H1 (cell line): ENCODE measurements at regions not wholly inside any gene's neighbourhood (a gene's known extent, or its start where the extent isn't known, plus 50 kb on each side); places are given as distances from the start of the nearest gene placed in this dataset.

Experiments
- CTCF ChIA-PET: fragments of 300-600 bp; sonication (Branson Sonifier 250); formaldehyde crosslinking; loops from one replicate; lab custom pipeline; 2021; ENCODE audit not compliant: partially characterized antibody; lab: Charles Lee
- POLR2A ChIA-PET: fragments of 300-600 bp; sonication (Branson Sonifier 250); formaldehyde crosslinking; loops from one replicate; lab custom pipeline; 2021; ENCODE audit warnings: inconsistent platforms; ENCODE audit not compliant: partially characterized antibody; lab: Charles Lee
- DNase-seq, 2 experiments: peaks; one replicate each; pipeline versions ENCODE4 v3.0.0 to v3.0.0-alpha.2; 2010 to 2022; ENCODE audit warnings: low spot score in 2 of 2, low read depth in 1 of 2, mixed read lengths in 1 of 2
- FAIRE-seq: peaks from 2 replicates; lab custom pipeline; 2011; peaks lifted over from hg19 to GRCh38; lab: Jason Lieb, UNC
- H2AFZ ChIP-seq: 2 replicates; pipeline ENCODE4 v1.8.1; 2012; ENCODE audit warnings: low read length, inconsistent platforms
- H2AK5ac ChIP-seq: 2 replicates; pipeline ENCODE4 v1.6.1; 2013; ENCODE audit warnings: low read depth, low read length
- H2BK120ac ChIP-seq: replicated peaks from 2 replicates; pipeline ENCODE3; 2013; ENCODE audit warnings: low read depth, low read length, inconsistent platforms
- H2BK12ac ChIP-seq: 2 replicates; pipeline ENCODE4 v1.6.1; 2013; ENCODE audit warnings: low read depth, low read length
- H2BK15ac ChIP-seq: 2 replicates; pipeline ENCODE4 v1.6.1; 2013; ENCODE audit warnings: low read length
- H2BK20ac ChIP-seq: 2 replicates; pipeline ENCODE4 v1.6.1; 2013; ENCODE audit warnings: low read length
- H2BK5ac ChIP-seq: 2 replicates; pipeline ENCODE4 v1.6.1; 2013; ENCODE audit warnings: low read depth, low read length
- H3K14ac ChIP-seq: 2 replicates; pipeline ENCODE4 v1.6.1; 2013; ENCODE audit warnings: inconsistent platforms; ENCODE audit not compliant: insufficient read length
- H3K18ac ChIP-seq: 2 replicates; pipeline ENCODE4 v1.6.1; 2013; ENCODE audit warnings: low read length; ENCODE audit errors: extremely low read depth
- H3K23ac ChIP-seq: 2 replicates; pipeline ENCODE4 v1.6.1; 2013; ENCODE audit warnings: inconsistent platforms; ENCODE audit not compliant: insufficient read length
- H3K23me2 ChIP-seq: 2 replicates; pipeline ENCODE4 v1.6.1; 2013; ENCODE audit warnings: low read depth, low read length
- H3K27ac ChIP-seq: 2 replicates; pipeline ENCODE4 v1.6.1; 2011; ENCODE audit warnings: low read depth, low read length, inconsistent platforms
- H3K27me3 ChIP-seq, 4 experiments: replicated peaks in 1 of 4; 1 replicate in 1 of 4; 2 replicates in 3 of 4; pipeline versions ENCODE4 v1.6.1 to v1.8.1; 2011 to 2013; ENCODE audit warnings: low read length in 3 of 4, mild to moderate bottlenecking in 3 of 4, inconsistent platforms in 2 of 4, mixed read lengths in 2 of 4, moderate library complexity in 1 of 4; ENCODE audit not compliant: control insufficient read depth in 3 of 4, insufficient read depth in 3 of 4; ENCODE audit errors: extremely low read depth in 1 of 4
- H3K36me3 ChIP-seq, 4 experiments: 2 replicates each; pipeline versions ENCODE4 v1.6.1 to v1.8.1; 2011 to 2013; ENCODE audit warnings: mild to moderate bottlenecking in 4 of 4, low read length in 3 of 4, moderate library complexity in 2 of 4, control low read depth in 1 of 4, inconsistent platforms in 1 of 4; ENCODE audit not compliant: insufficient read depth in 4 of 4, control insufficient read depth in 2 of 4
- H3K4ac ChIP-seq: replicated peaks from 2 replicates; pipeline ENCODE3; 2013; ENCODE audit warnings: low read length, low read depth, mixed read lengths, inconsistent platforms; ENCODE audit not compliant: insufficient read length
- H3K4me1 ChIP-seq, 4 experiments: replicated peaks in 1 of 4; 1 replicate in 1 of 4; 2 replicates in 3 of 4; pipeline versions ENCODE4 v1.6.1 to v1.8.1; 2011 to 2013; ENCODE audit warnings: low read length in 3 of 4, inconsistent platforms in 2 of 4, mixed read lengths in 1 of 4; ENCODE audit not compliant: insufficient read depth in 4 of 4, control insufficient read depth in 3 of 4
- H3K4me2 ChIP-seq, 2 experiments: 2 replicates each; pipeline versions ENCODE4 v1.6.1 to v1.8.1; 2011 to 2013; ENCODE audit warnings: low read depth in 2 of 2, low read length in 2 of 2, control low read depth in 1 of 2, inconsistent platforms in 1 of 2, mild to moderate bottlenecking in 1 of 2; ENCODE audit not compliant: insufficient read depth in 1 of 2
- H3K4me3 ChIP-seq, 4 experiments: fragments of 200-600, 300-600 bp in 1 of 4; sonication (generic), shearing (Covaris generic), sonication (Bioruptor Twin) in 1 of 4; 2 replicates each; pipeline versions ENCODE4 v1.5.1 to v1.8.1; 2011 to 2016; ENCODE audit warnings: low read length in 4 of 4, low read depth in 3 of 4, control low read depth in 2 of 4, inconsistent platforms in 2 of 4, mild to moderate bottlenecking in 2 of 4, mixed read lengths in 1 of 4, moderate library complexity in 1 of 4; ENCODE audit not compliant: insufficient read depth in 2 of 4; ENCODE audit errors: extremely low read depth in 1 of 4
- H3K56ac ChIP-seq: replicated peaks from 2 replicates; pipeline ENCODE3; 2013; ENCODE audit warnings: low read depth, mild to moderate bottlenecking, mixed read lengths, low read length, inconsistent platforms; ENCODE audit not compliant: insufficient read length
- H3K79me1 ChIP-seq: 2 replicates; pipeline ENCODE4 v1.6.1; 2013; ENCODE audit warnings: low read depth, low read length, control low read depth
- H3K79me2 ChIP-seq, 2 experiments: 2 replicates each; pipeline versions ENCODE4 v1.6.1 to v1.8.1; 2012 to 2013; ENCODE audit warnings: low read length in 2 of 2, mild to moderate bottlenecking in 2 of 2, inconsistent platforms in 1 of 2; ENCODE audit not compliant: insufficient read depth in 2 of 2, control insufficient read depth in 1 of 2
- H3K9ac ChIP-seq, 4 experiments: replicated peaks in 1 of 4; 1 replicate in 1 of 4; 2 replicates in 3 of 4; pipeline versions ENCODE4 v1.6.1 to v1.8.1; 2011 to 2013; ENCODE audit warnings: low read depth in 3 of 4, low read length in 3 of 4, control low read depth in 2 of 4, mild to moderate bottlenecking in 2 of 4, moderate library complexity in 2 of 4, inconsistent platforms in 1 of 4; ENCODE audit errors: extremely low read depth in 1 of 4
- H3K9me3 ChIP-seq, 2 experiments: 2 replicates each; pipeline versions ENCODE4 v1.6.1 to v1.8.1; 2012 to 2013; ENCODE audit warnings: mild to moderate bottlenecking in 2 of 2, moderate library complexity in 2 of 2, control low read depth in 1 of 2, inconsistent platforms in 1 of 2, low read depth in 1 of 2, low read length in 1 of 2, mixed read lengths in 1 of 2; ENCODE audit not compliant: insufficient read depth in 2 of 2
- H4K20me1 ChIP-seq, 2 experiments: replicated peaks in 1 of 2; 2 replicates each; pipeline versions ENCODE3 to v1.8.1; 2011 to 2013; ENCODE audit warnings: inconsistent platforms in 2 of 2, low read length in 2 of 2, mild to moderate bottlenecking in 1 of 2; ENCODE audit not compliant: insufficient read depth in 2 of 2, control insufficient read depth in 1 of 2
- H4K5ac ChIP-seq: 2 replicates; pipeline ENCODE4 v1.6.1; 2013; ENCODE audit warnings: low read length, low read depth, mixed read lengths, inconsistent platforms; ENCODE audit not compliant: insufficient read length
- H4K8ac ChIP-seq: 2 replicates; pipeline ENCODE4 v1.8.0; 2013; ENCODE audit warnings: mild to moderate bottlenecking, moderate library complexity, low read length, inconsistent platforms; ENCODE audit not compliant: insufficient read depth; ENCODE audit errors: extremely low read depth
- H4K91ac ChIP-seq: replicated peaks from 2 replicates; pipeline ENCODE3; 2013; ENCODE audit warnings: low read length, mixed read lengths, inconsistent platforms; ENCODE audit not compliant: insufficient read length
- JUND ChIP-seq: IDR thresholded peaks from 2 replicates; pipeline ENCODE4 v1.6.1; 2011; ENCODE audit warnings: mild to moderate bottlenecking, improper control_type of control experiment, low read length
- SIX5 ChIP-seq: IDR thresholded peaks from 2 replicates; pipeline ENCODE4 v1.6.1; 2011; ENCODE audit warnings: mild to moderate bottlenecking, low read depth, low read length
- SRF ChIP-seq: IDR thresholded peaks from 2 replicates; pipeline ENCODE4 v1.6.1; 2011; ENCODE audit warnings: mild to moderate bottlenecking, low read depth, low read length, moderate library complexity
- TEAD4 ChIP-seq: IDR thresholded peaks from 2 replicates; pipeline ENCODE4 v1.6.1; 2012; ENCODE audit warnings: low read depth, low read length, inconsistent platforms, mixed read lengths

GRCh38 chr20:47927944-47928343 is 142.7 kb upstream of the SULF2 start:
- TF ChIP-seq JUND (no peak), SRF (peak; percentile 60; the same call in 1 of the 2 replicates), SIX5 (no peak), TEAD4 (no peak)
- TF ChIP-seq, all 59 proteins: peak for 1

More at GRCh38 chr20:47927944-47928343, 142.7 kb upstream of the SULF2 start:
- Histone ChIP-seq H3K9me3 (no peaks in the 10 kb centered on the region), H3K4ac (no peak overlapping the region), H4K20me1 (no peaks in the 10 kb centered on the region), H3K4me1 (no peaks in the 10 kb centered on the region), H3K56ac (no peak overlapping the region), H2BK15ac (no peak overlapping the region), H3K14ac (no peak overlapping the region), H3K27me3 (no peaks in the 10 kb centered on the region; a peak in 1 of 7 replicates), H2AFZ (no peak overlapping the region), H3K23ac (no peak overlapping the region), H3K9ac (no peak overlapping the region), H3K79me1 (no peaks in the 10 kb centered on the region), H3K36me3 (no peaks in the 10 kb centered on the region), H3K79me2 (no peaks in the 10 kb centered on the region), H3K27ac (no peak overlapping the region), H2BK12ac (no peak overlapping the region), H3K4me2 (no peak overlapping the region), H2BK120ac (no peak overlapping the region), H4K8ac (no peak overlapping the region), H4K91ac (no peak overlapping the region), H2BK20ac (no peak overlapping the region), H3K23me2 (no peaks in the 10 kb centered on the region; the same call in 1 of the 2 replicates), H2BK5ac (no peak overlapping the region), H3K4me3 (no peak overlapping the region), H3K18ac (no peak overlapping the region), H2AK5ac (no peak overlapping the region), H4K5ac (no peak overlapping the region)
- CTCF ChIA-PET: interaction anchor here (0.6 kb wide), 1 partner anchor 164 kb away, joined by 3 read pairs; no protein-coding TSS in a partner anchor
- POLR2A ChIA-PET: no interaction called here
- DNase-seq (no peak), FAIRE-seq (no peak)
